HG03039 (cell line): ENCODE measurements at regions not wholly inside any gene's neighbourhood (a gene's known extent, or its start where the extent isn't known, plus 50 kb on each side); places are given as distances from the start of the nearest gene placed in this dataset.

Experiments
- ATAC-seq: cut with Tn5 transposase; IDR thresholded peaks from one replicate; pipeline ENCODE4 v1.9.1; 2021; ENCODE audit warnings: mild to moderate bottlenecking, moderate library complexity; ENCODE audit not compliant: unreplicated experiment

- no peak for ATAC-seq
These were observed 1042.0 kb upstream of the B3GALT2 start for GRCh38 chr1:194228427-194228826.

- ATAC-seq, result no peak
These were observed 1040.7 kb upstream of the B3GALT2 start for GRCh38 chr1:194227161-194227560.

- no peak for ATAC-seq
These were observed 1039.4 kb upstream of the B3GALT2 start for GRCh38 chr1:194225821-194226220.

- no peak for ATAC-seq
These were observed 1037.2 kb upstream of the B3GALT2 start for GRCh38 chr1:194223596-194223995.

- ATAC-seq, result no peak
These were observed 1029.0 kb upstream of the B3GALT2 start for GRCh38 chr1:194215448-194215847.

GRCh38 chr1:194214735-194215134, 1028.3 kb upstream of the B3GALT2 start:
- no peak for ATAC-seq

- ATAC-seq, result no peak
These were observed 1023.5 kb upstream of the B3GALT2 start for GRCh38 chr1:194209920-194210319.

- no peak for ATAC-seq
These were observed 1022.3 kb upstream of the B3GALT2 start for GRCh38 chr1:194208674-194209073.

GRCh38 chr1:194196562-194196961, 1010.1 kb upstream of the B3GALT2 start:
- ATAC-seq, result no peak

- no peak for ATAC-seq
These were observed 1008.3 kb upstream of the B3GALT2 start for GRCh38 chr1:194194724-194195123.

GRCh38 chr1:194184974-194185373, 998.6 kb upstream of the B3GALT2 start:
- no peak for ATAC-seq

GRCh38 chr1:194184425-194184824, 998.0 kb upstream of the B3GALT2 start:
- no peak for ATAC-seq

- no peak for ATAC-seq
These were observed 995.4 kb upstream of the B3GALT2 start for GRCh38 chr1:194181845-194182244.

- ATAC-seq, result no peak
These were observed 989.8 kb upstream of the B3GALT2 start for GRCh38 chr1:194176212-194176611.

- no peak for ATAC-seq
These were observed 988.8 kb upstream of the B3GALT2 start for GRCh38 chr1:194175251-194175650.

- ATAC-seq, result no peak
These were observed 988.1 kb upstream of the B3GALT2 start for GRCh38 chr1:194174528-194174927.

- ATAC-seq, result no peak
These were observed 985.2 kb upstream of the B3GALT2 start for GRCh38 chr1:194171596-194171995.

- ATAC-seq, result no peak
These were observed 981.7 kb upstream of the B3GALT2 start for GRCh38 chr1:194167956-194168640.

- ATAC-seq, result no peak
These were observed 978.3 kb upstream of the B3GALT2 start for GRCh38 chr1:194164755-194165154.

- ATAC-seq, result no peak
These were observed 975.2 kb upstream of the B3GALT2 start for GRCh38 chr1:194161591-194161990.

GRCh38 chr1:194159941-194160340, 973.5 kb upstream of the B3GALT2 start:
- no peak for ATAC-seq

GRCh38 chr1:194155962-194156361, 969.5 kb upstream of the B3GALT2 start:
- no peak for ATAC-seq

- ATAC-seq, result no peak
These were observed 964.6 kb upstream of the B3GALT2 start for GRCh38 chr1:194151056-194151455.
